ENCODE measurements at regions not wholly inside any gene's neighbourhood (a gene's known extent, or its start where the extent isn't known, plus 50 kb on each side); places are given as distances from the start of the nearest gene placed in this dataset.
"Not testable (repeated sequence)": the region's sequence is repeated elsewhere in the genome, so short reads cannot be mapped to it uniquely, and the experiment has no call there.

DNA sequence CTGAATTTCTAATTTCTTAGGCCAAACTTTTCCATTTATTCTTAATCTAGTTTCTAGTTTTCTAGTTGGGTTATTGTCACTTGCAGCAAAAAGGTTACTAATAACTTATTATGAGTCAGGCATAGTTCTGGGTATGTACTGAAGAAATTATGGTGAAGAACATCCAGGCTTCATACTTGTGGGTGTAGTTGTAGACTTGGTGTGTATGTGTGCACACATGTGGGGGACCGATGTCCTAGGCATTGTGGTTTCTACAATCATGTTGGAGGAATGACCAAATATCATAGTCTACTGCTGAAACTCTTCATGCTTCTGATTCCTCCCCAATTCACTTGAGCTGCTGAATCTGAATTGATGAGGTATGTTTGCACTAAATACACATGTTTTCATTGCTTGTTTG, 141.2 kb downstream of the PMAIP1 start:
- H3K36me3 ChIP-seq (ENCODE audit: control insufficient read depth, insufficient read depth, low read length): no peaks in the 10 kb centered on the region
- H3K27me3 ChIP-seq (ENCODE audit: control insufficient read depth, insufficient read depth, low read length): no peaks in the 10 kb centered on the region
- no peaks in the 10 kb centered on the region for H3K9me3 ChIP-seq (ENCODE audit: control insufficient read depth, insufficient read depth, low read length)

DNA sequence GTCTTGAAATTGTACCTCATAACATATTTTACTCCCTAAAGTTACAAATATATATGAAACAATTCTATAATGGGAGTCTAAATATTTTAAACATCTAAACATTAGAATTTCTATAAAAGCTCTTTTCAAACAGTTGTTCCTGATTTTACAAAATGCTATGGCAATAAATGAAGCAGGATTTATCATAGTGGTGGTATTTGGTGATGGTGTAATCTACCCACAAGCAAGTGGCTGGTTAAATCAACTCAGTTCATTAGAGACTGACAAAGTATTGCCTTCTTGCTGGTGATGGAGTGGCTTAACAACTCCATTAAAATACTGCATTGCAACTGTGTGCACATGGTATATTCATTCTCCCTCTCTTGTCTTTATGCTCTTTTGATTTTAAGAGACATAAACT, 138.9 kb downstream of the PMAIP1 start:
- no peaks in the 10 kb centered on the region for H3K36me3 ChIP-seq (ENCODE audit: control insufficient read depth, insufficient read depth, low read length)
- H3K4me3 ChIP-seq (ENCODE audit: low read depth, low read length): no peak overlapping the region
- H3K4me1 ChIP-seq (ENCODE audit: control insufficient read depth, insufficient read depth, low read length): no peaks in the 10 kb centered on the region
- no peak overlapping the region for H3K9ac ChIP-seq (ENCODE audit: low read depth, low read length)
- no peaks in the 10 kb centered on the region for H3K9me3 ChIP-seq (ENCODE audit: control insufficient read depth, insufficient read depth, low read length)
- no peak overlapping the region for H3K27ac ChIP-seq (ENCODE audit: low read depth, low read length)
- no peaks in the 10 kb centered on the region for H3K27me3 ChIP-seq (ENCODE audit: control insufficient read depth, insufficient read depth, low read length)

More for the DNA sequence above, 141.2 kb downstream of the PMAIP1 start:
- Histone ChIP-seq H3K9ac (ENCODE audit: low read depth, low read length) (no peak overlapping the region), H3K4me3 (ENCODE audit: low read depth, low read length) (no peak overlapping the region), H3K4me1 (ENCODE audit: control insufficient read depth, insufficient read depth, low read length) (no peaks in the 10 kb centered on the region), H3K27ac (ENCODE audit: low read depth, low read length) (no peak overlapping the region)

- no peaks in the 10 kb centered on the region for H3K36me3 ChIP-seq (ENCODE audit: control insufficient read depth, insufficient read depth, low read length)
- no peak overlapping the region for H3K9ac ChIP-seq (ENCODE audit: low read depth, low read length)
- H3K27me3 ChIP-seq (ENCODE audit: control insufficient read depth, insufficient read depth, low read length): no peaks in the 10 kb centered on the region
- no peak overlapping the region for H3K27ac ChIP-seq (ENCODE audit: low read depth, low read length)
- H3K4me1 ChIP-seq (ENCODE audit: control insufficient read depth, insufficient read depth, low read length): no peaks in the 10 kb centered on the region
- no peaks in the 10 kb centered on the region for H3K9me3 ChIP-seq (ENCODE audit: control insufficient read depth, insufficient read depth, low read length)
- H3K4me3 ChIP-seq (ENCODE audit: low read depth, low read length): no peak overlapping the region
Observed at GRCh38 chr18:60027397-60027796, 127.6 kb downstream of the PMAIP1 start.

- H3K9me3 ChIP-seq (ENCODE audit: control insufficient read depth, insufficient read depth, low read length): no peaks in the 10 kb centered on the region
- H3K36me3 ChIP-seq (ENCODE audit: control insufficient read depth, insufficient read depth, low read length): no peaks in the 10 kb centered on the region
- no peaks in the 10 kb centered on the region for H3K27me3 ChIP-seq (ENCODE audit: control insufficient read depth, insufficient read depth, low read length)
- H3K4me3 ChIP-seq (ENCODE audit: low read depth, low read length): no peak overlapping the region
- no peak overlapping the region for H3K9ac ChIP-seq (ENCODE audit: low read depth, low read length)
- H3K4me1 ChIP-seq (ENCODE audit: control insufficient read depth, insufficient read depth, low read length): peaks cover 11% of the 10 kb centered on the region
- no peak overlapping the region for H3K27ac ChIP-seq (ENCODE audit: low read depth, low read length)
Observed at GRCh38 chr18:60024857-60025256, 125.1 kb downstream of the PMAIP1 start.

DNA sequence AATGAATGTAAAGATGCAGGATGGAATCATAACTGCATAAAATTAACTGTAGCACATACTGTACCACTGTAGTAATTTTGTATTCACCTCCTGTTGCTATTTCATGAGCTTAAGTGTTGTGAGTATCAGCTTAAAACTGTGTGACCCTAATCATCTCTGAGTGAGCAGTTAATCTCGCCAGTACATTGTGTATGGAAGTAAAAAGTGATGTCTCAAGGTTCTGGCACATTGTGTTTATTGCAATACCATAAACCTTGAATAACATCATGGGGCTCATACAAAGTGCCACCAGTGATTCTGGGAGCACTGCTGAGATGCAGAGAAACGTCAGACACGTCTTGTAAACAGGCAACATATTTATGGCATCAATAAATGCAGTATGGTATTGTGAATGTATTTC, 124.5 kb downstream of the PMAIP1 start:
- Histone ChIP-seq H3K9me3 (ENCODE audit: control insufficient read depth, insufficient read depth, low read length) (no peaks in the 10 kb centered on the region), H3K4me3 (ENCODE audit: low read depth, low read length) (no peak overlapping the region), H3K27me3 (ENCODE audit: control insufficient read depth, insufficient read depth, low read length) (no peaks in the 10 kb centered on the region), H3K9ac (ENCODE audit: low read depth, low read length) (no peak overlapping the region), H3K27ac (ENCODE audit: low read depth, low read length) (no peak overlapping the region), H3K4me1 (ENCODE audit: control insufficient read depth, insufficient read depth, low read length) (peaks cover 14% of the 10 kb centered on the region), H3K36me3 (ENCODE audit: control insufficient read depth, insufficient read depth, low read length) (no peaks in the 10 kb centered on the region)

- no peaks in the 10 kb centered on the region for H3K36me3 ChIP-seq (ENCODE audit: control insufficient read depth, insufficient read depth, low read length)
- no peak overlapping the region for H3K4me3 ChIP-seq (ENCODE audit: low read depth, low read length)
- H3K4me1 ChIP-seq (ENCODE audit: control insufficient read depth, insufficient read depth, low read length): peaks cover 20% of the 10 kb centered on the region
- no peaks in the 10 kb centered on the region for H3K9me3 ChIP-seq (ENCODE audit: control insufficient read depth, insufficient read depth, low read length)
- H3K27me3 ChIP-seq (ENCODE audit: control insufficient read depth, insufficient read depth, low read length): no peaks in the 10 kb centered on the region
- no peak overlapping the region for H3K27ac ChIP-seq (ENCODE audit: low read depth, low read length)
- no peak overlapping the region for H3K9ac ChIP-seq (ENCODE audit: low read depth, low read length)
Observed at GRCh38 chr18:60022671-60023276, 123.0 kb downstream of the PMAIP1 start.

DNA sequence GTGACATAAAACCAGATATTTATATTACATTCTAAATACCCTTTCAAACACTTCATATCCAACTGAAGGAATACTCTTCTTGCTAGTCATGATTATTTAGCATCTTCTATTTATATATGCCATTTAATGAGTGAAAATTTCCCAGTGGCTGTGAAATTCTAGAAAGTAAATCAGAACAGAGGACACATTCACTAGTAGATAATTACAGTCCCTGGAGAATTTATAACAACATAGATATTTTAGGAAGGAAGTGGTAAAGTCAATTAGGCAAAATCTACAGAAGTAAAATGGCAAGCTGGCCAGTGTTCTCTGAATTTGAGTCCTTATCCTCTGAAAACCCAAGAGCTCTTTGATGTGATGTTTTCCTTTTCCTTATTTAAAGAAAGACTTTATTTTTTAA, 121.8 kb downstream of the PMAIP1 start:
- Histone ChIP-seq H3K9me3 (ENCODE audit: control insufficient read depth, insufficient read depth, low read length) (no peaks in the 10 kb centered on the region), H3K4me1 (ENCODE audit: control insufficient read depth, insufficient read depth, low read length) (peaks cover 20% of the 10 kb centered on the region), H3K36me3 (ENCODE audit: control insufficient read depth, insufficient read depth, low read length) (no peaks in the 10 kb centered on the region), H3K9ac (ENCODE audit: low read depth, low read length) (no peak overlapping the region), H3K4me3 (ENCODE audit: low read depth, low read length) (no peak overlapping the region), H3K27ac (ENCODE audit: low read depth, low read length) (no peak overlapping the region), H3K27me3 (ENCODE audit: control insufficient read depth, insufficient read depth, low read length) (no peaks in the 10 kb centered on the region)

DNA sequence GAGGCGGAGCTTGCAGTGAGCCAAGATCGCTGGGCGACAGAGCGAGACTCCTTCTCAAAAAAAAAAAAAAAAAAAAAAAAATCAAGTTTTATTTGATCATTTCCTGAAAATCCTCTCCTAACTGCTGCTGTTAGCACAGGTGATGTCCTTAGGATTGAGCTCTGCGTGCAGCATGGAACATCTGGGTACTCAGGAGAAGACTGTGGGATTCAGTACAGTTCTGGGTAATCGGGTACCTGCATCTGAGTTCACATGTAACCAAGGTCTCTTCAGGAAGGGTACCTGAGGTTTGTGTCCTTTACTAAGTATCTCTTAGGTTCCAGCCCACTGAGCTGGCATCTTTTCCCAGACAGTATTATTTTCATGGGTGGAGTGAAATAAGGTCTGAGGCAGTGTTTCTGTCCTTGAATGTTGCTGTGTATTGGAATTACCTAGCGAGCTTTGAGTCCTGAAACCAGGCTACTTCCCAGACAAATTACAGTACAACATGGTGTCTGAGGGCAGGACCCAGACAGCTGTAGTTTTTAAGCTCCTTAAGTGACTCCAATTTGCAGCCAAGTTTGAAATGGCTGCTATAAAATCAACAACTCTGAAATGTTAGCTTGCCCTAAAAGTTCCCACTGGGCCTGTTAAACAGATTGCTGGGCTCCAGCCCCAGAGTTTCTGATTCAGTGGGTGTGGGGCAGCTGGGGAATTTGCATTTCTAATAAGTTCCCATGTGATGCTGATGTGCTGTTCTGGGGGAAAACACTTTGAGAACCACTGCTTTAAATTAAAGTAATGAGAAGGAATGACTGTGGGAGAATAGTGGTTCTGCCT, 120.5 kb downstream of the PMAIP1 start:
- Histone ChIP-seq H3K4me3 (ENCODE audit: low read depth, low read length) (no peak overlapping the region), H3K27me3 (ENCODE audit: control insufficient read depth, insufficient read depth, low read length) (no peaks in the 10 kb centered on the region), H3K36me3 (ENCODE audit: control insufficient read depth, insufficient read depth, low read length) (no peaks in the 10 kb centered on the region), H3K27ac (ENCODE audit: low read depth, low read length) (peak overlapping the region; percentile 22), H3K9ac (ENCODE audit: low read depth, low read length) (no peak overlapping the region), H3K9me3 (ENCODE audit: control insufficient read depth, insufficient read depth, low read length) (no peaks in the 10 kb centered on the region), H3K4me1 (ENCODE audit: control insufficient read depth, insufficient read depth, low read length) (peaks cover 20% of the 10 kb centered on the region)

- no peak overlapping the region for H3K9ac ChIP-seq (ENCODE audit: low read depth, low read length)
Observed at GRCh38 chr18:60019463-60019840, 119.7 kb downstream of the PMAIP1 start.

DNA sequence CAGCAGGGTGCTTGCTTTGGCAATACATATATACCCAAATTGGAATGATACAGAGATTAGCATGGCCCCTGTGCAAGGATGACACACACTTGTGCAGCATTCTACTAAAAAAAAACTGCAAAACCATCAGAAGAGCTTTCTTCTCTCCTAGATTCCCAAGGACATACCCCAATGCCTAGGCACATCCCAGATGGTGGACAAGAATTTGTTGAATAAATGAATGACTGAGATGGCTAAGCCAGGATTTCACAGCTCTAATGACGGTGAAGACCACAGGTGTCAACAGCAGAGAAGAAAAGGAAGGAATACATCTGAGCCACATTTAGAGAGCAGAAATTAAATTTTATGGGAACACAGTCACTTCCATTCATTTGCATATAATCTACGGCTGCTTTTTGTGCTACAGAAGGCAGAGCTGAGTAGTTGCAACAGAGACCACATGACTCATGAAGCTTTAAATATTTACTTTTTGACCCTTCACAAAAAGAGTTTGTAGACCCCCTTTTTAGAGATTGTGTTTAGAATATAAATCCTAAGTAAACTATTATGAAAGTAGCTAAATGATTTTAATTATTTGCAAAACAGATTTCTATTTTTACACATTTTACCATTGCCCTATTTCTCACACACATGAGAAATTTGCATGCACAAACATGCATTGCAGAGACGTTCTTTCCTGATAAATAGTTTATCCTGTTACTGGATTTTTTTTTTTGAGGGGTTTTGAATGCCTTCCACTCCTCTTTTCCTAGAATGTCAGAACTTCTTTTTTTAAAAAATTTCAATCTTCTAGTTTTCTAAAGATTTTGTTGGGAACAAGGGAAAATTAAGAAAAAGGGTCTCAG, 119.0 kb downstream of the PMAIP1 start:
- Histone ChIP-seq H3K27me3 (ENCODE audit: control insufficient read depth, insufficient read depth, low read length) (no peaks in the 10 kb centered on the region), H3K9me3 (ENCODE audit: control insufficient read depth, insufficient read depth, low read length) (no peaks in the 10 kb centered on the region), H3K27ac (ENCODE audit: low read depth, low read length) (peak overlapping the region; percentile 2), H3K4me1 (ENCODE audit: control insufficient read depth, insufficient read depth, low read length) (peaks cover 20% of the 10 kb centered on the region), H3K36me3 (ENCODE audit: control insufficient read depth, insufficient read depth, low read length) (no peaks in the 10 kb centered on the region), H3K9ac (ENCODE audit: low read depth, low read length) (no peak overlapping the region), H3K4me3 (ENCODE audit: low read depth, low read length) (no peak overlapping the region)

More at GRCh38 chr18:60019463-60019840, 119.7 kb downstream of the PMAIP1 start:
- H3K27ac ChIP-seq (ENCODE audit: low read depth, low read length): peak overlapping the region; percentile 2
- H3K36me3 ChIP-seq (ENCODE audit: control insufficient read depth, insufficient read depth, low read length): no peaks in the 10 kb centered on the region
- H3K4me1 ChIP-seq (ENCODE audit: control insufficient read depth, insufficient read depth, low read length): peaks cover 20% of the 10 kb centered on the region
- H3K27me3 ChIP-seq (ENCODE audit: control insufficient read depth, insufficient read depth, low read length): no peaks in the 10 kb centered on the region
- no peaks in the 10 kb centered on the region for H3K9me3 ChIP-seq (ENCODE audit: control insufficient read depth, insufficient read depth, low read length)
- no peak overlapping the region for H3K4me3 ChIP-seq (ENCODE audit: low read depth, low read length)

DNA sequence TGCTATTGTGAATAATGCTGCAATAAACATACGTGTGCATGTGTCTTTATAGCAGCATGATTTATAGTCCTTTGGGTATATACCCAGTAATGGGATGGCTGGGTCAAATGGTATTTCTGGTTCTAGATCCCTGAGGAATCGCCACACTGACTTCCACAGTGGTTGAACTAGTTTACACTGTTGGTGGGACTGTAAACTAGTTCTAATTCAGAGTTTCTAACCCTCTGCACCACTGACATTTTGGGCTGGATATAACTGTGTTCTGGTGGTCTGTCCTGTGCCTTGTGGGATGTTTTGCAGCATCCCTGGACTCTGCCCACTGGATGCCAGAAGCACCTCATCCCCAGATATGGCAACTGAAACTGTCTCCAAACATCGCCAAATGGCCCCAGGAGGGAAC, 118.3 kb downstream of the PMAIP1 start:
- H3K4me1 ChIP-seq (ENCODE audit: control insufficient read depth, insufficient read depth, low read length): peaks cover 20% of the 10 kb centered on the region
- H3K36me3 ChIP-seq (ENCODE audit: control insufficient read depth, insufficient read depth, low read length); H3K27ac ChIP-seq (ENCODE audit: low read depth, low read length); H3K9me3 ChIP-seq (ENCODE audit: control insufficient read depth, insufficient read depth, low read length); H3K27me3 ChIP-seq (ENCODE audit: control insufficient read depth, insufficient read depth, low read length); H3K4me3 ChIP-seq (ENCODE audit: low read depth, low read length); H3K9ac ChIP-seq (ENCODE audit: low read depth, low read length): not testable (repeated sequence)
